CD4-positive, alpha-beta T cell (primary cell): ENCODE measurements at regions not wholly inside any gene's neighbourhood (a gene's known extent, or its start where the extent isn't known, plus 50 kb on each side); places are given as distances from the start of the nearest gene placed in this dataset.

Experiments used
- ATAC-seq: fragments of 200-7000 bp; cut with Tn5 transposase; one replicate; pipeline ENCODE4 v1.10.0; 2022; ENCODE audit warnings: mild to moderate bottlenecking; ENCODE audit not compliant: poor library complexity
- CTCF ChIA-PET: fragments of 350-600 bp; sonication (Branson Sonifier 250); formaldehyde crosslinking; loops from one replicate; lab custom pipeline; 2021; ENCODE audit warnings: antibody characterized with exemption, inconsistent platforms; lab: Charles Lee
- POLR2A ChIA-PET: fragments of 350-600 bp; sonication (Branson Sonifier 250); formaldehyde crosslinking; loops from one replicate; lab custom pipeline; 2021; ENCODE audit warnings: antibody characterized with exemption, inconsistent platforms; lab: Charles Lee
- DNase-seq, 14 experiments: peaks; one replicate each; pipeline ENCODE4 v3.0.0-alpha.2; 2013 to 2020; ENCODE audit warnings: mixed read lengths in 2 of 14
- H3K27ac ChIP-seq, 2 donors: one replicate each; pipeline versions ENCODE4 v1.5.1 to v1.7.0; 2013; ENCODE audit warnings: low read length in 2 of 2, low read depth in 1 of 2, mild to moderate bottlenecking in 1 of 2
- H3K27me3 ChIP-seq, 2 experiments: 1 replicate in 1 of 2; 2 replicates in 1 of 2; pipeline versions ENCODE4 v1.6.1 to v1.7.0; 2013; ENCODE audit warnings: low read length in 2 of 2, control low read depth in 1 of 2, mild to moderate bottlenecking in 1 of 2, moderate library complexity in 1 of 2; ENCODE audit not compliant: insufficient read depth in 2 of 2, control insufficient read depth in 1 of 2
- H3K36me3 ChIP-seq: one replicate; pipeline ENCODE4 v1.6.1; 2013; ENCODE audit warnings: low read length, control low read depth; ENCODE audit not compliant: insufficient read depth
- H3K4me1 ChIP-seq: one replicate; pipeline ENCODE4 v1.6.1; 2013; ENCODE audit warnings: low read length, control low read depth; ENCODE audit not compliant: insufficient read depth
- H3K4me3 ChIP-seq: one replicate; pipeline ENCODE4 v1.5.1; 2013; ENCODE audit warnings: mild to moderate bottlenecking, low read length, moderate library complexity
- H3K9me3 ChIP-seq, 2 experiments: 1 replicate in 1 of 2; 2 replicates in 1 of 2; pipeline versions ENCODE4 v1.6.1 to v1.7.0; 2013; ENCODE audit warnings: low read length in 2 of 2, mild to moderate bottlenecking in 2 of 2, control low read depth in 1 of 2, moderate library complexity in 1 of 2; ENCODE audit not compliant: control insufficient read depth in 1 of 2, insufficient read depth in 1 of 2
- H3K27ac Mint-ChIP-seq: one replicate; pipeline ENCODE4 v1.8.0; 2020; ENCODE audit warnings: mixed read lengths
- H3K27me3 Mint-ChIP-seq: one replicate; pipeline ENCODE4 v1.8.0; 2021; ENCODE audit warnings: mixed read lengths
- H3K36me3 Mint-ChIP-seq: one replicate; pipeline ENCODE4 v1.8.0; 2021; ENCODE audit warnings: low read depth, mixed read lengths
- H3K4me1 Mint-ChIP-seq: one replicate; pipeline ENCODE4 v1.8.0; 2021; ENCODE audit warnings: low read depth, mixed read lengths
- H3K4me3 Mint-ChIP-seq: one replicate; pipeline ENCODE4 v1.8.0; 2020; ENCODE audit warnings: mild to moderate bottlenecking, mixed read lengths
- H3K9me3 Mint-ChIP-seq: one replicate; pipeline ENCODE4 v1.8.0; 2020; ENCODE audit warnings: mixed read lengths
- intact Hi-C, 2 experiments: fragments of 100-400 bp; cut with DNase I in 1 of 2; cut with micrococcal nuclease in 1 of 2; formaldehyde crosslinking; loops; one replicate each; pipeline versions ENCODE4 v1.15.1 to v1.9.0; 2023 to 2025; cut with DNase I, micrococcal nuclease
- TF ChIP-seq, protein P1 (sequence below): fragments of 200-600 bp; IDR thresholded peaks from one replicate; pipeline ENCODE4 v1.8.0; 2022; ENCODE audit warnings: antibody characterized with exemption, mild to moderate bottlenecking

DNA sequence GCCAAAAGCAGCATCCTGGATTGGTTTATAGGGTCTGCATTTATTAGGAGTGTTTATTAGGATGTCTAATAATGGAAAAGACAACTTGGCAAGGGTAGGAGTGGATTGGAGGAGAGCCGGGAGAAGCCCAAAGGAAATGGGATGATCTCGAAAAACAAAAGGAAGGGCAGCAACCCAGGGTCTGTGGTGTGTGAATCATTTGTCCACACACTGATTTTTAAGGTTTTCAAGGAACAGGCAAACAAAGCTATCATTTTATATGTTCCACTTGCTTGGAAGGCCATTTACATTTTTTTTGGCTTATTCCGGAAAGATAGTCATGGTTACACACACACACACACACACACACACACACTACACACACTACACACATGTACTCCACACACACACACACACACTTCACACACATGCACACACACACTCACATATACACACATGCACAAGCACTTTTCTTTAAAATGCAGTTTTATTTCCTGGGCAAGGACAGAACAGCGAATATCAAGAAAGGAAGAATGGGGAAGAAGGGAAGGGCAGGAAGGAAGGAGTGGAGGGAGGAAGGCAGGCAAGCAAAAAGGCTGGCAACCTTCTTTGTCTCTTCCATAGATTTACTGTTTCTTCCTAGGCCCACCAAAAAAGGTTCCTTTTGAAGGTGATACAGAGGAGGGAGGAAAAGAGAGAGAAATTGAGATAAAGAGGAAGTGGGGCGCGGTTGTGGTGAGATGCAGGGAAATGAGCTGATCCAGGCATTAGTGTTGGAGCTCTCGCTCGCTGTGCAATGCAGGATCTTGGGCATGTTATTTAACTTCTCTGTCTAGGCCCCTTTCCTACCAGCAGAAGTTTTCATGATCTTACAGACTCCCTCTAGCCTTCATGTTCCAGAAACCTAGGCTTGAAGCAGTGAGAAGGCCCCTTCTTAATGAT is 88.6 kb upstream of the MAML3 start:
- Mint-ChIP-seq H3K4me3 (peak overlapping the region; percentile 49), H3K9me3 (no peaks in the 10 kb centered on the region), H3K27ac (peak overlapping the region; percentile 69), H3K36me3 (no peaks in the 10 kb centered on the region), H3K27me3 (no peaks in the 10 kb centered on the region), H3K4me1 (peaks cover 29% of the 10 kb centered on the region)
- ATAC-seq (peak; percentile 43), DNase-seq (peak in 4 of 14 experiments; percentile 7 to 37 (median 26))
- intact Hi-C loops, result no loop called here
- Histone ChIP-seq H3K9me3 (no peaks in the 10 kb centered on the region), H3K4me1 (peaks cover 18% of the 10 kb centered on the region), H3K27ac (no peak overlapping the region), H3K36me3 (no peaks in the 10 kb centered on the region), H3K4me3 (no peak overlapping the region), H3K27me3 (no peaks in the 10 kb centered on the region)
- TF ChIP-seq, protein P1, sequence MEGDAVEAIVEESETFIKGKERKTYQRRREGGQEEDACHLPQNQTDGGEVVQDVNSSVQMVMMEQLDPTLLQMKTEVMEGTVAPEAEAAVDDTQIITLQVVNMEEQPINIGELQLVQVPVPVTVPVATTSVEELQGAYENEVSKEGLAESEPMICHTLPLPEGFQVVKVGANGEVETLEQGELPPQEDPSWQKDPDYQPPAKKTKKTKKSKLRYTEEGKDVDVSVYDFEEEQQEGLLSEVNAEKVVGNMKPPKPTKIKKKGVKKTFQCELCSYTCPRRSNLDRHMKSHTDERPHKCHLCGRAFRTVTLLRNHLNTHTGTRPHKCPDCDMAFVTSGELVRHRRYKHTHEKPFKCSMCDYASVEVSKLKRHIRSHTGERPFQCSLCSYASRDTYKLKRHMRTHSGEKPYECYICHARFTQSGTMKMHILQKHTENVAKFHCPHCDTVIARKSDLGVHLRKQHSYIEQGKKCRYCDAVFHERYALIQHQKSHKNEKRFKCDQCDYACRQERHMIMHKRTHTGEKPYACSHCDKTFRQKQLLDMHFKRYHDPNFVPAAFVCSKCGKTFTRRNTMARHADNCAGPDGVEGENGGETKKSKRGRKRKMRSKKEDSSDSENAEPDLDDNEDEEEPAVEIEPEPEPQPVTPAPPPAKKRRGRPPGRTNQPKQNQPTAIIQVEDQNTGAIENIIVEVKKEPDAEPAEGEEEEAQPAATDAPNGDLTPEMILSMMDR, result no peak
- POLR2A ChIA-PET, result interaction anchor here (0.6 to 1.9 kb wide), 5 partner anchors 32 to 686 kb away, joined by 3 to 12 read pairs (median 3); partner anchors contain the start of gene MAML3
- CTCF ChIA-PET, result interaction anchor here (1.4 to 4.0 kb wide), 3 partner anchors 8 to 230 kb away, joined by 4 to 20 read pairs (median 4); no protein-coding TSS in a partner anchor

- no peaks in the 10 kb centered on the region for H3K36me3 Mint-ChIP-seq
- H3K27ac Mint-ChIP-seq, result no peak overlapping the region
- H3K27me3 ChIP-seq, result no peaks in the 10 kb centered on the region
- DNase-seq (no peak), ATAC-seq (no peak)
- H3K4me3 ChIP-seq, result no peak overlapping the region
- no peak overlapping the region for H3K4me3 Mint-ChIP-seq
- CTCF ChIA-PET, result no interaction called here
- no peaks in the 10 kb centered on the region for H3K27me3 Mint-ChIP-seq
- TF ChIP-seq, protein P1, result no peak
- H3K4me1 ChIP-seq, result peaks cover 18% of the 10 kb centered on the region
- H3K4me1 Mint-ChIP-seq, result peaks cover 31% of the 10 kb centered on the region
- POLR2A ChIA-PET, result no interaction called here
- H3K27ac ChIP-seq, result no peak overlapping the region
- no peaks in the 10 kb centered on the region for H3K9me3 Mint-ChIP-seq
- intact Hi-C loops, result no loop called here
- no peaks in the 10 kb centered on the region for H3K36me3 ChIP-seq
- no peaks in the 10 kb centered on the region for H3K9me3 ChIP-seq
Measured at GRCh38 chr4:140240237-140240636, 86.3 kb upstream of the MAML3 start.

DNA sequence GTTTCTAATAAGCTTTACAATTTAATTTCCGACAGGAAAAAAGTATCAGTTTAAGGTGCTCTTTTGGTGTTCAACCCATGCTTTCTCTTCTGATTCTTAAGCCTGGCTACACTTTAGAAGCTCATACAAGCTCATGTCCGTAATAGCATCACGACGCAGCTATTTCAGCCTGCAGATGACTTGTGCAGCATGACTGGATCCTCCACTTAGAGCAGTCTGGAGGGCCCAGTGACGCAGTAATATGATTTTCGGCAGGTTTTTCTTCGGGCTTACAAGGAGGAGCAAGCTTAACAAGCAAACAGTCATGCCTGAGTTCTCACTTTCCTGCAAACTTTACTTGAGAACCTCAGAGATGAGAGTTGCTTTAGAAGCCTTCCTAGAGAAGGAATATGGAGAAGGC is 85.3 kb upstream of the MAML3 start:
- H3K9me3 Mint-ChIP-seq, result no peaks in the 10 kb centered on the region
- no peaks in the 10 kb centered on the region for H3K27me3 Mint-ChIP-seq
- no peak overlapping the region for H3K27ac ChIP-seq
- H3K4me3 ChIP-seq, result no peak overlapping the region
- no peaks in the 10 kb centered on the region for H3K9me3 ChIP-seq
- ChIA-PET CTCF (no interaction called here), POLR2A (no interaction called here)
- no peak for DNase-seq
- H3K4me3 Mint-ChIP-seq, result no peak overlapping the region
- intact Hi-C loops, result no loop called here
- H3K27ac Mint-ChIP-seq, result no peak overlapping the region
- H3K4me1 Mint-ChIP-seq, result peaks cover 32% of the 10 kb centered on the region
- no peak for ATAC-seq
- no peaks in the 10 kb centered on the region for H3K27me3 ChIP-seq
- H3K4me1 ChIP-seq, result peaks cover 19% of the 10 kb centered on the region
- H3K36me3 ChIP-seq, result no peaks in the 10 kb centered on the region
- TF ChIP-seq, protein P1, result no peak
- H3K36me3 Mint-ChIP-seq, result no peaks in the 10 kb centered on the region
